Amniotic epithelial cell (primary cell): ENCODE measurements at regions not wholly inside any gene's neighbourhood (a gene's known extent, or its start where the extent isn't known, plus 50 kb on each side); places are given as distances from the start of the nearest gene placed in this dataset.
"Not testable (repeated sequence)": the region's sequence is repeated elsewhere in the genome, so short reads cannot be mapped to it uniquely, and the experiment has no call there.

Experiments
- DNase-seq: peaks from one replicate; pipeline ENCODE4 v3.0.0-alpha.2; 2010; ENCODE audit warnings: low read depth

DNA sequence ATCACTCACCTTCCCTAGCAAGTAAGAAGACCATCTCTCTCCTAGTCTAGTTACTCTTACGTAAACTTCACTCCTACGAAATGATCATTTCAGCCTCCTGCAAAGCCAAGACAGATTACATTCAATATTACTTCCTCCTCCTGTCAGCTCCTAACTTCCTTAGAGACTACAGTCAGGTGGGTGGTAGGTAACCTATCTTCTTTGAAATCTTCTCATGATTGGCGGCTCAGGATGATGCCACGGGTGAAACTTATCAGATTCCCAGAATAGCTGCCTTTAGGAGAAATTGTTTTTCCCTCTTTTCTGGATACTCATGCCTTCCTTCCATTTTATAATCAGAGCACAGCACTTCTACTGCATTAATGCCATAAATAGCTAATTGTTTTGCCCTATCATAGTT, 744.8 kb upstream of the HS3ST1 start:
- DNase-seq = no peak

DNA sequence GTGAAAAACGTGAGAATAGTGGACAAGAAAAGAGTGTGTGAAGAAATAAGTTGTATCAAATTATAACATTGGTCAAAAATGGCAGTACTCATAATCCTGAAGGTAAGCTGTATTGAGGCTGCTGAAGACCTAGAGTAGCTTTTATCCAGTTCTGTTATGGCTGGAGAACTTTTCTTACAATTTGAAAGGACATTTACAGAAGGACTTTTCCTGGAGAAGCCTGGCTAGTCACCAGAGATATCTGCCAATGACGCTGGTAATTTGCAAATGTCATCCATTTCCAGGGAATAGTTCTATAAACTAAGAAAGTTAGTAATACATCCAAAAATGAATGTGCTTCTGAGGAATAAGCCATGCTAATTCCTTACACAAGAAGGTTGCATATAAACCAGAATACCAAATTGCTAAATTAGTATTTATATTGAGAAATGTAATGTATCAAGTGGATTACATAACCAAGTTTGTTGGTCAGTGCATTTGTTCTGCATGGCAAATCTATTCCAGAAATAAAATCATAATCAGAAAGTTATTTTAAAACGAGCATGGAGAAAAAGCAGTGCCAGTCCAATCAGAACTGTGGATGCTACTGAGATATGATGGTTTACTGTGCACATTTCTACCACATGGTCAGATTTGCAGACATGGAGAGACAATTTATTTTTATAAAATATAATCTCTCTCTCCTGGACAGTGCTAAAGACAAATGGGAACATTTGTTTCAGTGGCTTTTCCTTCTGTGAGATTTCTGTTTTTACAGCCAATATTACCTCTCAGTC, 743.7 kb upstream of the HS3ST1 start:
- DNase-seq = no peak

- DNase-seq = no peak
These were observed 741.6 kb upstream of the HS3ST1 start for GRCh38 chr4:12170308-12170707.

- no peak for DNase-seq
These were observed 736.9 kb upstream of the HS3ST1 start for GRCh38 chr4:12165616-12166015.

DNA sequence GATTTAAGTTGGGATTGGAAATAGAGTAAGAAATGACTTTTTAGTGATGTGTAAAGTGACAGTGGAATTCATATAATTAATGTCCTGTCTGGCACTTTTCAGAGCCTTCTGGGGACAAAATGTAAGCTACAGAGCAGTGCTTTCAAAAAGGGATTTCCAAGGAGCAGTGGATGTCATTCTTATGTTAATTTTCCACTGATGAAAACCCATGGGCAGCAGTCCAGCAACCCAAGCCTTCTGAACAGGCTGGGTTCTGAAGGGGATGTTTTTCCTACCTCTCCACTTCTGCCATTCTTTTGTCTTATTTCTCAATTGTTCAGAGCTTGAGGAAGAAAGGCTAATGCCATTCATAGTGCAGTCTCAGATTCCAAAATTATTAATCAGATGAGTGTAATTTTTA, 717.6 kb upstream of the HS3ST1 start:
- no peak for DNase-seq

GRCh38 chr4:12145768-12146167, 717.1 kb upstream of the HS3ST1 start:
- DNase-seq = no peak

DNA sequence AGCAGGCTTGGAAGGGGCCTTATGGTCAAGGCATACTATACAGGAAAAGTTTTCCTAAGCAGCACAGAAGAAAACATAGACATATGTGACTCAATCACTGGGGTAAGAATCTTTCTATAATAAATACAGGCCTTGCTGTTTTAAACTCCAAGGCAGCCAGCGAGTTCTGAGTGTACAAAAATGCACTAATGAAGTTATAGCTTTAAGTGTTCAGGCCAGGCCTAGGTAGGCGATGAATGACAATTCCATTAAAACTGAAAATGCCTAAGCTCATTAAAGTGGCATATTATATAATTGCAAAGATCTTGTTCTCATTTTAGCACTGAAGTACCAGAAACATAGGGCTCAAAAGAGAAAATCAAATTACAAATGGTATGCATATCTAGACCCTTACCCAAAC, 716.4 kb upstream of the HS3ST1 start:
- DNase-seq = no peak

DNA sequence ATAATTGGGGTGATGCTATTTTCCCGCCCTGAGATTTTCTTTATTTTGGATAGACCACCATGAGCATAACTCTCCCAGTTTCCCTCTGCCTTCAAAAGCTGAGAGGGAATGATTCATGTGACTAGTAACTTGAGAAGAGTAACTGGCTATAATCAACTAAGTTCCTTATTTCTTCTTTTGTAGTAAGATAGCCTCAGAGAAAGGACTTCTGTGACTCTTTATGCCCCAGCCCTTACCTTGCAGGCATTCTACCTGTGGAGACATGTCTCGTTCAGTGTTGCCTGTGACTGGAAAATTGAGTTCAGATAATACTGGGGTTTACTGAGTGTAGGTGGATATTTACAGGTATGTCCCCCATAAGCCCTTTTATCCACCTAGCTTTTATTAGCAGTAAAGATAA, 715.4 kb upstream of the HS3ST1 start:
- DNase-seq = no peak

- DNase-seq = no peak
These were observed 712.2 kb upstream of the HS3ST1 start for GRCh38 chr4:12140864-12141263.

- DNase-seq = no peak
These were observed 710.6 kb upstream of the HS3ST1 start for GRCh38 chr4:12139296-12139695.

GRCh38 chr4:12138488-12138887, 709.8 kb upstream of the HS3ST1 start:
- no peak for DNase-seq

DNA sequence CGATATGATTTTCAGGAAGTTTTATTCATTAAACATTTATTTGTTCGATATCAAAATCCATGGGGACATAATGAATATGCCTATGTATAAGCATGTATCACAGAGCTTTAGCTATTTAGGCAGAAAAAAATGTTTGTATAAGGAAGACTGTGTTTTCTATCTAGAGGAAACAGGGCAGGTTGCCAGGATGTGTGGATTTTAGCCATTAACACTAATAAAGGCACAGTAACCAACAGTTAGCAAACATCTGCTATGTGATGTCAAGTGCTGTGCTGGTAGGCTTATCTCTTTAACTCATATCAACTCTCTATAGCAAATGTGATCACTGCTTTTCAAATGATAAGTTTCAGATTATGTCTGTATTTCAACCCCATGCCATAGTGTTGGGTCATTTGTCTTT, 708.9 kb upstream of the HS3ST1 start:
- DNase-seq = no peak

DNA sequence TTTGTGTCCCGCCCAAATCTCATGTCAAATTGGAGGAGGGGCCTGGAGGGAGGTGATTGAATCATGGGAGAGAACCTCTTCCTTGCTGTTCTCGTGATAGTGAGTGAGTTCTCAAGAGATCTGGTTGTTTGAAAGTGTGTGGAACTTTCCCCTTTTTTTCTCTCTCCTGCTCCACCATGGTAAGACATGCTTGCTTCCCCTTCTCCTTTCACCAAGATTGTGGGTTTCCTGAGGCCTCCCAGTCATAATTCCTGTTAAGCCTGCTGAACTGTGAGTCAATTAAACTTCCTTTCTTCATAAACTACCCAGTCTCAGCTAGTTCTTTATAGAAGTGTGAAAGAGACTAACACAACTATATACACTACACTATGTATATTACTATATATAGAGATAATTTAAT, 697.8 kb upstream of the HS3ST1 start:
- DNase-seq = no peak

- no peak for DNase-seq
These were observed 695.4 kb upstream of the HS3ST1 start for GRCh38 chr4:12124138-12124537.

DNA sequence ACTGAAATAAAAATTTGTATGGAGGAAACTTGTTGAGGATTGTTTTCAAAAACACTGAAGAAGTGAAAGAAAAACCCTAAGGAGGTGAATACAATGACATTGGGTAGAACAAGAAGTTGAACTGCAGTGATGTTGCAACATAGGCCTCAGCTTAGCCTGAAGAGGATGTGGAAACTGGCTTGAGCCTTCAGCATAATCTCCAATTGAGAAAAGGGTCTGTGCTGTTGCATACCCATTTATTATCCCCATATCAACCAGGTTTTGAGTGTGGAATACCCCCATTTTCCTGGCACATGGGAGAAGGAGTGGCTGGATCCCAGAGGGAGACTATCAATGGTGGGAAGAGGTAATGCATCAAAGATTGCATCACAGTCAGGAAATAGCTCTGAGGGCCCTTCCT, 695.0 kb upstream of the HS3ST1 start:
- DNase-seq = no peak

DNA sequence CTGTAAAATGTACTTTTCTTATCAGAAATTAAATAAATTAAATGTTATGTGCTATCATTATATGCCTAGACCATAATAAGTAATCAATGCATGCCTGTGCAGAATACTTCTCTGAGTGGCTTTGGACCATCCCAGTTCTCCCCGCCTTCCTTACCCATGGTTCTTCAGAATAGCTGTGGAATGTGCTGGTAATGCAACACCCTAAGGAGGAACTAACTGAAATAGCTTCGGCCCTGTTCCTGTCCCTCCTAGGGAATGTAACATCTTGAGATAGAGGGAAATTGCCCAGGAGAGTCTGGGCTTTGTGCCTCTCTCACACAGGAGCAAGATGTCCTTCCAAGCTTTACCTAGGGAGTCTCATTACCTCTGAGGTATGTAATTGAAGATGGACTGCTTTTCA, 693.6 kb upstream of the HS3ST1 start:
- no peak for DNase-seq

GRCh38 chr4:12120968-12121367, 692.3 kb upstream of the HS3ST1 start:
- DNase-seq = no peak

GRCh38 chr4:12118651-12119213, 690.0 kb upstream of the HS3ST1 start:
- peak; percentile 5 for DNase-seq

DNA sequence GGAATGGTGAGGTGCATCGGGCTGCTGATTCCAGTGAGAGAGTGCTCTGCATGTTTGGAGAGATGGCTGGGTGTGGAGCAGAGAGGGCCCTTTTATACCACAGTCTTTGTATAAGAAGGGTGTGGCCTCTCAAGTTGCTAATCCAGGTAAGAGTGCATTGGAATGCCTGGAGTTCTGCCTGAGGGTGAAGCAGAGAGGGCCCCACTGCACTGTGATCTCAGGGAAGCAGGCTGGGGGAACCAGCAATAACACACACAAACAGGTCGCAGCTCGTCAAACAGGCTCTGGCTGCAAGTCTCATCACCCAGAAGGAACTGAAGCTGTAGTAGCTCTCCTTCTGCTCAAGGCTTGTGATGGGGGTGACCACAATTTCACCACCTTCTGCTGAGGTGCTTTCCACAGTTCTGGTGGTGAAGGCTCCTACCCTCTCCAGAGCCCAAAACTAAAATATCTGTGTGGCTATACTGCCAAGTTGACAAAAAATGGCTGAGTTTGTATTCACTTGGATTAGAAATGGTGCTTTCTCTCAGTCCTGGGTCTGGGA, 687.4 kb upstream of the HS3ST1 start:
- no peak for DNase-seq

DNA sequence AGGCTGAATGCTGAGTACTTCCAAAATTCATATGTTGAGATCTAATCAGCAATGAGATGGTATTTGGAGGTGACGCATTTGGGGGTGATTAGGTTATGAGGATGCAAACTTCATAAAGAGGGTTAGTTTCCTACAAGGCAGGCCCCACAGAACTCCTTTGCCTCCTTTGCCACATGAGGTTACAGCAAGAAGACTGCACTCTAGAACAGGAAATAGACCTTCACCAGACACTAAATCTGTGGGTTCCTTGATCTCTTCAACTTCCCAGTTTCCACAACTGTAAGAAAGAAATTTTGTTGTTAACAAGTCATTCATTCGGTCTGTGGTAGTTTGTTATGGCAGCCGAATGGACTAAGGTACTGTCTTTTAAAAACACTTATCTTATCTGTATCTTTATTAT, 681.9 kb upstream of the HS3ST1 start:
- DNase-seq = no peak

GRCh38 chr4:12109056-12109455, 680.4 kb upstream of the HS3ST1 start:
- DNase-seq = not testable (repeated sequence)

DNA sequence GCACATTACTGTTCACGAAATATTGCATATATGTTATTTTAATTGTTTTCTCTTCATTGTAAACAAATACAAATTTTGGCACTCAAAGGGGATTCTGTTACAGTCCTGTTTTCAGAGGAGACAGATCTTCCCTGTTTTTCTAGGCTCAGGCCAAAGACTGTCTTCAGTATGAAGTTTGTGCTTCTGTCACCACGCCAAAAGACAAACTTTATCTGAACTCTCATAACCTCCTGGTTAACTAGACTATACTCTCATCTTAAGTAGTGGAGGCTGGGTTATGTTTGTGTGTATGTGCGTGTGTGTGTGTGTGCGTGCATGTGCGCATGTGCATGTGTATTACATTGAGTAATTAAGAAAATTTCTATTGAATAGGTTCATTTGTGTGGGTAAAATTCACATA, 676.8 kb upstream of the HS3ST1 start:
- DNase-seq = no peak

DNA sequence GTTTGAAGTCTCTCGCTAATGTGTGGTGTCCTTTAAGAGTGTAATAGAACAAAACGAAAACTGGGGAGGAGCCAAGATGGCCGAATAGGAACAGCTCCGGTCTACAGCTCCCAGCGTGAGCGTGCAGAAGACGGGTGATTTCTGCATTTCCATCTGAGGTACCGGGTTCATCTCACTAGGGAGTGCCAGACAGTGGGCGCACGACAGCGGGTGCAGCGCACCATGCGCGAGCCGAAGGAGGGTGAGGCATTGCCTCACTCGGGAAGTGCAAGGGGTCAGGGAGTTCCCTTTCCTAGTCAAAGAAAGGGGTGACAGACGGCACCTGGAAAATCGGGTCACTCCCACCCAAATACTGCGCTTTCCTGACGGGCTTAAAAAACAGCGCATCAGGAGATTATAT, 661.2 kb upstream of the HS3ST1 start:
- not testable (repeated sequence) for DNase-seq

DNA sequence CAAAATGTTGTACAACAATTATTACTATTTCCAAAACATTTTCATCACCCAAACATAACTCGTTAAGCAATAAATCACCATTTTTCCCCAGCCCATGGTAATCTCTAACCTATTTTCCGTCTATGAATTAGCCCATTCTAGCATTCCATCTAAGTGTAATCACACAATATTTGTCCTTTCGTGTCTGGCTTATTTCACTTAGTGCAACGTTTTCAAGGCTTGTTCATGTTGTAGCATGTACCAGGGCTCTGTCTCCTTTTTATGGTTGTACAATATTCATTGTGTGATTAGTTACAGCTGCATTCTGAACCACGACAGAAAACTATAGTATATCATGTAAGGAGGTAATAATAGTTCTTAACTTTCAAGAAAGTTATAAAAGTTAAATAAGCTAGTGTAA, 656.0 kb upstream of the HS3ST1 start:
- no peak for DNase-seq
